ENCODE measurements at regions not wholly inside any gene's neighbourhood (a gene's known extent, or its start where the extent isn't known, plus 50 kb on each side); places are given as distances from the start of the nearest gene placed in this dataset.
"Not testable (repeated sequence)": the region's sequence is repeated elsewhere in the genome, so short reads cannot be mapped to it uniquely, and the experiment has no call there.

DNA sequence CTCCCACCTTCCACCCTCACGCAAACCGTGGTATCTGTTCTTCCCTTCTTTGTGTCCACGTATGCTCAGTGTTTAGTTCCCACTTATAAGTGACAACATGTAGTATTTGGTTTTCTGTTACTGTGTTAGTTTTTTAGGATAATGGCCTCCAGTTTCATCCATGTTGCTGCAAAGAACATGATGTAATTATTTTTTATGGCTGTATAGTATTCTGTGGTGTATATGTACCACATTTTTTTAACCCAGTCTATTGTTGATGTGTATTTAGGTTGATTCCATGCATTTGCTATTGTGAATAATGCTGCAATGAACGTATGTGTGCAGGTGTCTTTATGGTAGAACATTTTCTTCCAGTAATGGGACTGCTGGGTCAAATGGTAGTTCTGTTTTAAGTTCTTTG is 228.1 kb downstream of the FBXO8 start:
- no peak for TF ChIP-seq CTCF (IDR thresholded peaks at IDR 0.05; ENCODE audit: insufficient read depth, low read length, poor library complexity, severe bottlenecking)
- no peak for DNase-seq (ENCODE audit: low read depth)
- Histone ChIP-seq H3K4me3 (ENCODE audit: low read depth, low read length) (no peak overlapping the region), H3K27me3 (ENCODE audit: control insufficient read depth, insufficient read depth, low read length) (no peaks in the 10 kb centered on the region), H3K36me3 (ENCODE audit: control insufficient read depth, insufficient read depth, low read length) (no peaks in the 10 kb centered on the region)

GRCh38 chr4:174053895-174054294 is 229.6 kb downstream of the FBXO8 start:
- Histone ChIP-seq H3K36me3 (ENCODE audit: control insufficient read depth, insufficient read depth, low read length) (no peaks in the 10 kb centered on the region), H3K4me3 (ENCODE audit: low read depth, low read length) (no peak overlapping the region), H3K27me3 (ENCODE audit: control insufficient read depth, insufficient read depth, low read length) (no peaks in the 10 kb centered on the region)
- TF ChIP-seq CTCF (IDR thresholded peaks at IDR 0.05; ENCODE audit: insufficient read depth, low read length, poor library complexity, severe bottlenecking), result no peak
- no peak for DNase-seq (ENCODE audit: low read depth)

GRCh38 chr4:174047363-174047762 is 236.1 kb downstream of the FBXO8 start:
- no peak for TF ChIP-seq CTCF (IDR thresholded peaks at IDR 0.05; ENCODE audit: insufficient read depth, low read length, poor library complexity, severe bottlenecking)
- H3K36me3 ChIP-seq (ENCODE audit: control insufficient read depth, insufficient read depth, low read length), result no peaks in the 10 kb centered on the region
- H3K27me3 ChIP-seq (ENCODE audit: control insufficient read depth, insufficient read depth, low read length), result no peaks in the 10 kb centered on the region
- DNase-seq (ENCODE audit: low read depth), result no peak
- H3K4me3 ChIP-seq (ENCODE audit: low read depth, low read length), result no peak overlapping the region

DNA sequence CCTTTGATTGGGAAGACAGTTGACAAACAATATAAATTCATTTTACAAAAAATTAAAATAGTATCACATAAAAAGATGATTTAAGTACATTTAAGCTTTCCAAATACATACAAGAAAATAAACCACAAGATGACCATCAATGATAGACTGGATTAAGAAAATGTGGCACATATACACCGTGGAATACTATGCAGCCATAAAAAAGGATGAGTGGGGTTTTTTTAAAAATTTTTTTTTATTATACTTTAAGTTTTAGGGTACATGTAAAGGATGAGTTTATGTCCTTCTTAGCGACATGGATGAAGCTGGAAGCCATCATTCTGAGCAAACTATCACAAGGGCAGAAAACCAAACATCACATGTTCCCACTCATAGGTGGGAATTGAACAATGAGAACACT is 237.6 kb downstream of the FBXO8 start:
- H3K27me3 ChIP-seq (ENCODE audit: control insufficient read depth, insufficient read depth, low read length); H3K36me3 ChIP-seq (ENCODE audit: control insufficient read depth, insufficient read depth, low read length); DNase-seq (ENCODE audit: low read depth); H3K4me3 ChIP-seq (ENCODE audit: low read depth, low read length): not testable (repeated sequence)

DNA sequence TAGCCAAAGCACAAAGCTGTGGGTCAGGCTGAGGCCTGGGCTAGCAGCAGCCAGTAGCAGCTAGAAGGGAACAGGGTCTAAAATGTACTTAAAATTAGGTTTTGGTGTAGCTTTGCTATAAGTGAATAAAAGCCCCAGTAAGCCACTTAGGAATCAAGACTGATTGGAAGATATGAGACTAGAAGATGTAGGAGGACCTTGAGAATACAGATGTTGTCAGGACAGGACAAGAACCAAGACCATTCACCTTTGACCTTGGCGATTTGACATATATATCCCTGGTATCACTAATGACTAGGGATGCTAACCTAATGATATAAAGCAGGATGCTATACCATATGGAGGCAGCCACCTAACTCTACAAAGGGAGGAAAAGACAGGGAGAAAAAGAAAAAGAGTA is 238.1 kb downstream of the FBXO8 start:
- no peaks in the 10 kb centered on the region for H3K36me3 ChIP-seq (ENCODE audit: control insufficient read depth, insufficient read depth, low read length)
- no peak for DNase-seq (ENCODE audit: low read depth)
- no peak for TF ChIP-seq CTCF (IDR thresholded peaks at IDR 0.05; ENCODE audit: insufficient read depth, low read length, poor library complexity, severe bottlenecking)

GRCh38 chr4:174041555-174042105 is 241.8 kb downstream of the FBXO8 start:
- H3K36me3 ChIP-seq (ENCODE audit: control insufficient read depth, insufficient read depth, low read length), result no peaks in the 10 kb centered on the region
- no peak for TF ChIP-seq CTCF (IDR thresholded peaks at IDR 0.05; ENCODE audit: insufficient read depth, low read length, poor library complexity, severe bottlenecking)
- no peak overlapping the region for H3K4me3 ChIP-seq (ENCODE audit: low read depth, low read length)
- DNase-seq (ENCODE audit: low read depth), result no peak
- H3K27me3 ChIP-seq (ENCODE audit: control insufficient read depth, insufficient read depth, low read length), result no peaks in the 10 kb centered on the region

More for the DNA sequence above, 238.1 kb downstream of the FBXO8 start:
- no peak overlapping the region for H3K4me3 ChIP-seq (ENCODE audit: low read depth, low read length)
- no peaks in the 10 kb centered on the region for H3K27me3 ChIP-seq (ENCODE audit: control insufficient read depth, insufficient read depth, low read length)
